Sigmoid colon (tissue), 6 donors: ENCODE measurements at regions not wholly inside any gene's neighbourhood (a gene's known extent, or its start where the extent isn't known, plus 50 kb on each side); places are given as distances from the start of the nearest gene placed in this dataset.

Experiments used
- DNase-seq: peaks from one replicate; pipeline ENCODE4 v3.0.0-alpha.2; 2019
- H3K27ac ChIP-seq, 4 donors: fragments of 200-600 bp; sonication (generic); one replicate each; pipeline ENCODE4 v1.5.1; 2016 to 2019; ENCODE audit warnings: mild to moderate bottlenecking in 1 of 4
- H3K27me3 ChIP-seq, 3 donors: fragments of 200-600 bp; sonication (generic); one replicate each; pipeline ENCODE4 v1.5.1; 2019; ENCODE audit warnings: mild to moderate bottlenecking in 1 of 3
- H3K36me3 ChIP-seq, 4 donors: fragments of 200-600 bp; sonication (generic); one replicate each; pipeline ENCODE4 v1.5.1; 2016 to 2019
- H3K4me1 ChIP-seq, 4 donors: fragments of 200-600 bp; sonication (generic); one replicate each; pipeline ENCODE4 v1.5.1; 2017 to 2019
- H3K4me3 ChIP-seq, 4 donors: fragments of 200-600 bp; sonication (generic); one replicate each; pipeline ENCODE4 v1.5.1; 2017 to 2019; ENCODE audit warnings: mild to moderate bottlenecking in 2 of 4, moderate library complexity in 1 of 4
- H3K9me3 ChIP-seq, 4 donors: fragments of 200-600 bp in 3 of 4; sonication (generic) in 3 of 4; one replicate each; pipeline versions ENCODE4 v1.5.1 to v1.6.1; 2013 to 2019
- CTCF ChIP-seq, 4 experiments: fragments of 450-650 bp in 3 of 4; fragments of 200-600 bp in 1 of 4; IDR thresholded peaks; one replicate each; pipeline ENCODE4 v1.5.1; 2016 to 2019; ENCODE audit warnings: antibody characterized with exemption in 4 of 4, mild to moderate bottlenecking in 3 of 4, moderate library complexity in 2 of 4
- EP300 ChIP-seq, 4 donors: sonication (generic); formaldehyde crosslinking; IDR thresholded peaks; one replicate each; pipeline ENCODE4 v1.6.1; 2017; ENCODE audit warnings: antibody characterized with exemption in 4 of 4
- POLR2A ChIP-seq, 2 donors: fragments of 450-650 bp; IDR thresholded peaks; one replicate each; pipeline ENCODE4 v1.6.1; 2016; ENCODE audit warnings: antibody characterized with exemption in 2 of 2, mild to moderate bottlenecking in 2 of 2, moderate library complexity in 2 of 2
- POLR2AphosphoS5 ChIP-seq, 4 donors: sonication (generic); formaldehyde crosslinking; IDR thresholded peaks; one replicate each; pipeline ENCODE4 v1.6.1; 2017; ENCODE audit warnings: antibody characterized with exemption in 4 of 4
- WGBS, 2 donors: extraction: QIAGEN DNeasy Blood & Tissue Kit; methylation state at CpG; one replicate each; pipeline ENCODE4 v1.1.7; 2013; 5-methylcytosine and 5-hydroxymethylcytosine counted together
- intact Hi-C: fragments of 100-400 bp; cut with DNase I; formaldehyde crosslinking; loops from one replicate; pipeline ENCODE4 v1.15.1; 2023
- donor health status: healthy with polysubstance abuse.
- donor health status: healthy.

GRCh38 chr2:129388870-129389269 lies 590.6 kb upstream of the RAB6C start:
- Histone ChIP-seq H3K4me3 (no peak overlapping the region), H3K27ac (no peak overlapping the region), H3K36me3 (no peaks in the 10 kb centered on the region), H3K9me3 (no peaks in the 10 kb centered on the region), H3K27me3 (no peaks in the 10 kb centered on the region), H3K4me1 (no peaks in the 10 kb centered on the region)
- TF ChIP-seq EP300 (IDR thresholded peaks at IDR 0.05), result no peak
- no peak for TF ChIP-seq POLR2A (IDR thresholded peaks at IDR 0.05)
- no peak for TF ChIP-seq POLR2AphosphoS5 (IDR thresholded peaks at IDR 0.05)
- no peak for TF ChIP-seq CTCF (IDR thresholded peaks at IDR 0.05)
- intact Hi-C loops, result no loop called here
- 83 to 91% methylated on average over 2 of the region's 2 CpGs for WGBS, 2 donors
- no peak for DNase-seq

DNA sequence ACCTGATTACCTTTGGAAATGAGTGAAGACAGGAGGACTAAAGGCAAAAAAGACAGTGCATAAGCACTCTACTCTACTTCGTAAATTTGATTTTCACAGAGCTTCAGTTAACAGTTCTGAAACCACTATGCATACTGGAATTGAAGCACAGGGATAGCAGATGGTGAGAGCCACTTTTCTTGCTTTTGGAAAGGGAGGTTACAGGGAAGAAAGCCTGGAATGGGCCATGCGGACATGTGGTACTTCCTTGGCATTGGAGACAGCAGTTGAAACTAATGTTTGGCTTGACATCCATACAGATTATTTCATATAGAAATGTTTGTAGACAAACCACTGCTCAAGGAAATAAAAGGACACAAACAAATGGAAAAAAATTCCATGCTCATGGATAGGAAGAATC lies 585.6 kb upstream of the RAB6C start:
- intact Hi-C loops, result no loop called here
- no peaks in the 10 kb centered on the region for H3K9me3 ChIP-seq
- TF ChIP-seq POLR2AphosphoS5 (IDR thresholded peaks at IDR 0.05) (no peak), EP300 (IDR thresholded peaks at IDR 0.05) (no peak), CTCF (IDR thresholded peaks at IDR 0.05) (no peak), POLR2A (IDR thresholded peaks at IDR 0.05) (no peak)
- no peaks in the 10 kb centered on the region for H3K27me3 ChIP-seq
- no peak overlapping the region for H3K4me3 ChIP-seq
- DNase-seq, result no peak
- 87 to 88% methylated on average over 2 of the region's 2 CpGs for WGBS, 2 donors
- no peak overlapping the region for H3K27ac ChIP-seq
- H3K36me3 ChIP-seq, result no peaks in the 10 kb centered on the region
- no peaks in the 10 kb centered on the region for H3K4me1 ChIP-seq

GRCh38 chr2:129396980-129397599 lies 582.4 kb upstream of the RAB6C start:
- no peak overlapping the region for H3K27ac ChIP-seq
- H3K4me1 ChIP-seq, result no peaks in the 10 kb centered on the region
- H3K27me3 ChIP-seq, result no peaks in the 10 kb centered on the region
- intact Hi-C loops, result loop anchor here (2.0 kb wide), 1 partner anchor 660 kb away; no protein-coding TSS in a partner anchor
- no peaks in the 10 kb centered on the region for H3K9me3 ChIP-seq
- H3K4me3 ChIP-seq, result no peak overlapping the region
- 46 to 76% methylated on average over 3 of the region's 3 CpGs for WGBS, 2 donors
- DNase-seq, result no peak
- H3K36me3 ChIP-seq, result no peaks in the 10 kb centered on the region
- TF ChIP-seq EP300 (IDR thresholded peaks at IDR 0.05) (no peak), CTCF (IDR thresholded peaks at IDR 0.05) (peak; percentile 15 to 56 (median 40)), POLR2A (IDR thresholded peaks at IDR 0.05) (no peak)

DNA sequence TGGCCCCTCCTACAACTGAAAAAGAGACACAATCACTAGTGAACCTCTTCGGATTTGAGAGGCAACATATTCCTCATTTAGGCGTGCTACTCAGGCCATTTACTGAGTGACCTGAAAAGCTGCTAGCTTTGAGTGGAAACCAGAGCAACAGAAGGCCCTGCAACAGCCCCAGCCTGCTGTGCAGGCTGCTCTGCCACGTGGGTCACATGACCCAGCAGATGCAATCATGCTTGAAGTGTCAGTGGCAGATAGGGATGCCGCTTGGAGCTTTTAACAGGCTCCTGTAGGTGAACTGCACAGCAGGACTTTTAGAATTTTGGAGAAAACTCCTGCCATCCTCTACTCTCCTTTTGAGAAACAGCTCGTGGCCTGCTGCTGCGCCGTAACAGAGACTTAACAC lies 578.6 kb upstream of the RAB6C start:
- intact Hi-C loops, result no loop called here
- no peak for DNase-seq

More for the DNA sequence above, 578.6 kb upstream of the RAB6C start:
- Histone ChIP-seq H3K9me3 (no peaks in the 10 kb centered on the region), H3K27ac (no peak overlapping the region), H3K27me3 (no peaks in the 10 kb centered on the region), H3K4me1 (no peaks in the 10 kb centered on the region), H3K36me3 (no peaks in the 10 kb centered on the region), H3K4me3 (no peak overlapping the region)
- TF ChIP-seq POLR2A (IDR thresholded peaks at IDR 0.05) (no peak), POLR2AphosphoS5 (IDR thresholded peaks at IDR 0.05) (no peak), CTCF (IDR thresholded peaks at IDR 0.05) (no peak), EP300 (IDR thresholded peaks at IDR 0.05) (no peak)
- WGBS, 2 donors, result 53 to 65% methylated on average over 7 of the region's 7 CpGs
